ENCODE measurements at regions not wholly inside any gene's neighbourhood (a gene's known extent, or its start where the extent isn't known, plus 50 kb on each side); places are given as distances from the start of the nearest gene placed in this dataset.

GRCh38 chr19:22517496-22518411, 95.6 kb upstream of the ZNF98 start (continued):
- no peak for TF ChIP-seq CTCF (IDR thresholded peaks at IDR 0.05; ENCODE audit: control extremely low read depth in 1 of 3, insufficient read depth in 1 of 3, low read depth in 1 of 3, low read length in 3 of 3)
- TF ChIP-seq JUN (IDR thresholded peaks at IDR 0.05; ENCODE audit: low read depth, low read length) = no peak
- TF ChIP-seq CBX8 (IDR thresholded peaks at IDR 0.05; ENCODE audit: borderline replicate concordance, low read depth, low read length) = no peak
- no peak for TF ChIP-seq ZNF274 (IDR thresholded peaks at IDR 0.05; ENCODE audit: borderline replicate concordance, extremely low read depth, low read length)
- TF ChIP-seq SP2 (IDR thresholded peaks at IDR 0.05; ENCODE audit: low read length) = no peak
- TF ChIP-seq BCL11A (IDR thresholded peaks at IDR 0.05; ENCODE audit: low read depth in 2 of 2, low read length in 2 of 2) = no peak
- no peak for TF ChIP-seq CHD7 (IDR thresholded peaks at IDR 0.05; ENCODE audit: insufficient replicate concordance, low read length)

Data from H1 (cell line).